IMR-90 (cell line): ENCODE measurements at regions not wholly inside any gene's neighbourhood (a gene's known extent, or its start where the extent isn't known, plus 50 kb on each side); places are given as distances from the start of the nearest gene placed in this dataset.
A peak's percentile ranks its signal among the peaks of the same experiment; 100 is the strongest.
"Not testable (repeated sequence)": the region's sequence is repeated elsewhere in the genome, so short reads cannot be mapped to it uniquely, and the experiment has no call there.

Experiments
- ATAC-seq: fragments of 200-7000 bp; cut with Tn5 transposase; 2 replicates; pipeline ENCODE4 v1.9.1; 2020; ENCODE audit warnings: low read depth, mild to moderate bottlenecking, moderate library complexity
- BruUV-seq: library from RNA; stranded (reverse); fragments of 400-500 nt; replicated peaks from 2 replicates; lab custom pipeline; 2021; lab: Mats Ljungman, UMichigan
- CTCF ChIA-PET: fragments of 300-600 bp; formaldehyde crosslinking; extraction: SDS; loops from one replicate; lab custom pipeline; 2021; ENCODE audit warnings: antibody characterized with exemption; lab: Yijun Ruan, JAX
- POLR2A ChIA-PET: fragments of 300-600 bp; sonication (Branson Sonifier 250); formaldehyde crosslinking; loops from one replicate; lab custom pipeline; 2022; ENCODE audit warnings: antibody characterized with exemption; ENCODE audit not compliant: unreplicated experiment; lab: Charles Lee
- DNase-seq: peaks from one replicate; pipeline ENCODE4 v3.0.0; 2013
- H2AFZ ChIP-seq: replicated peaks from 2 replicates; pipeline ENCODE3; 2013; ENCODE audit warnings: low read length, mild to moderate bottlenecking; ENCODE audit not compliant: poor library complexity
- H2AK5ac ChIP-seq: 2 replicates; pipeline ENCODE4 v1.6.1; 2013; ENCODE audit warnings: low read depth, low read length, inconsistent platforms
- H2AK9ac ChIP-seq: replicated peaks from 2 replicates; pipeline ENCODE3; 2013; ENCODE audit warnings: mild to moderate bottlenecking, low read depth, low read length, moderate library complexity; ENCODE audit not compliant: poor library complexity
- H2BK120ac ChIP-seq: 2 replicates; pipeline ENCODE4 v1.6.1; 2013; ENCODE audit warnings: low read depth, low read length, inconsistent platforms
- H2BK15ac ChIP-seq: 3 replicates; pipeline ENCODE4 v1.6.1; 2013; ENCODE audit warnings: low read depth, low read length, inconsistent platforms
- H2BK20ac ChIP-seq: 2 replicates; pipeline ENCODE4 v1.6.1; 2013; ENCODE audit warnings: low read depth, mild to moderate bottlenecking, inconsistent platforms, low read length, moderate library complexity
- H2BK5ac ChIP-seq: 2 replicates; pipeline ENCODE4 v1.6.1; 2013; ENCODE audit warnings: mild to moderate bottlenecking, low read depth, low read length, inconsistent platforms; ENCODE audit not compliant: poor library complexity, severe bottlenecking
- H3K14ac ChIP-seq: replicated peaks from 2 replicates; pipeline ENCODE4 v1.6.1; 2013; ENCODE audit warnings: low read depth, low read length, inconsistent platforms
- H3K18ac ChIP-seq: 2 replicates; pipeline ENCODE4 v1.6.1; 2013; ENCODE audit warnings: low read depth, low read length, control low read depth
- H3K23ac ChIP-seq: 2 replicates; pipeline ENCODE4 v1.6.1; 2013; ENCODE audit warnings: low read depth, low read length, inconsistent platforms
- H3K27ac ChIP-seq: 2 replicates; pipeline ENCODE4 v1.5.1; 2013; ENCODE audit warnings: mild to moderate bottlenecking, control low read depth, low read length; ENCODE audit not compliant: insufficient read depth
- H3K27me3 ChIP-seq: 2 replicates; pipeline ENCODE4 v1.6.1; 2013; ENCODE audit warnings: low read length; ENCODE audit not compliant: control insufficient read depth, insufficient read depth
- H3K36me3 ChIP-seq: 2 replicates; pipeline ENCODE4 v1.6.1; 2013; ENCODE audit warnings: low read length, mixed read lengths; ENCODE audit not compliant: control insufficient read depth, insufficient read depth
- H3K4ac ChIP-seq: 2 replicates; pipeline ENCODE4 v1.6.1; 2013; ENCODE audit warnings: low read depth, low read length, inconsistent platforms
- H3K4me1 ChIP-seq: 2 replicates; pipeline ENCODE4 v1.6.1; 2013; ENCODE audit warnings: low read length, mixed read lengths; ENCODE audit not compliant: control insufficient read depth, insufficient read depth
- H3K4me2 ChIP-seq: 2 replicates; pipeline ENCODE4 v1.6.1; 2013; ENCODE audit warnings: low read depth, mild to moderate bottlenecking, control low read depth, low read length, moderate library complexity
- H3K4me3 ChIP-seq: 2 replicates; pipeline ENCODE4 v1.5.1; 2013; ENCODE audit warnings: low read depth, mild to moderate bottlenecking, control low read depth, low read length, moderate library complexity; ENCODE audit not compliant: insufficient read depth
- H3K56ac ChIP-seq: 2 replicates; pipeline ENCODE4 v1.6.1; 2013; ENCODE audit warnings: low read length, inconsistent platforms; ENCODE audit not compliant: insufficient read depth; ENCODE audit errors: extremely low read depth
- H3K79me1 ChIP-seq, 2 experiments: 2 replicates each; pipeline ENCODE4 v1.6.1; 2013; ENCODE audit warnings: low read length in 2 of 2, inconsistent platforms in 1 of 2, low read depth in 1 of 2
- H3K9ac ChIP-seq: 2 replicates; pipeline ENCODE4 v1.6.1; 2013; ENCODE audit warnings: low read depth, low read length, control low read depth
- H3K9me1 ChIP-seq: 2 replicates; pipeline ENCODE4 v1.6.1; 2013; ENCODE audit warnings: low read length, inconsistent platforms; ENCODE audit not compliant: insufficient read depth
- H3K9me3 ChIP-seq: 2 replicates; pipeline ENCODE4 v1.6.1; 2013; ENCODE audit warnings: low read length; ENCODE audit not compliant: control insufficient read depth, insufficient read depth
- H4K20me1 ChIP-seq: 2 replicates; pipeline ENCODE4 v1.6.1; 2013; ENCODE audit warnings: low read length, inconsistent platforms; ENCODE audit not compliant: insufficient read depth
- H4K5ac ChIP-seq: 2 replicates; pipeline ENCODE4 v1.6.1; 2013; ENCODE audit warnings: mild to moderate bottlenecking, low read depth, low read length, control low read depth
- H4K8ac ChIP-seq, 2 experiments: 2 replicates each; pipeline ENCODE4 v1.6.1; 2013; ENCODE audit warnings: low read depth in 2 of 2, low read length in 2 of 2, control low read depth in 1 of 2, inconsistent platforms in 1 of 2
- H4K91ac ChIP-seq: 2 replicates; pipeline ENCODE4 v1.6.1; 2013; ENCODE audit warnings: low read depth, low read length, inconsistent platforms; ENCODE audit not compliant: insufficient read depth
- WGBS, 2 experiments: methylation state at CpG; one replicate each; pipeline versions ENCODE4 v1.1.5 to v1.1.7; 2013; ENCODE audit warnings: missing lambda C conversion rate in 2 of 2; ENCODE audit not compliant: insufficient read length in 1 of 2; ENCODE audit errors: extremely low coverage in 2 of 2; 5-methylcytosine and 5-hydroxymethylcytosine counted together
- dilution Hi-C: fragments of 300-500 bp; cut with HindIII; formaldehyde crosslinking; loops from one replicate; pipeline ENCODE4 v1.14.3; 2018; ENCODE audit warnings: low sequenced_read_pairs; ENCODE audit not compliant: unreplicated experiment
- in situ Hi-C: fragments of 300-500 bp; cut with MboI; formaldehyde crosslinking; loops from 3 replicates; pipeline ENCODE4 v1.14.3; 2019; ENCODE audit warnings: low sequenced_read_pairs, inconsistent platforms, mixed read lengths
- intact Hi-C: fragments of 100-400 bp; cut with micrococcal nuclease; formaldehyde crosslinking; loops from 2 replicates; pipeline ENCODE4 v1.10.0; 2022
- TF ChIP-seq, protein P1 (sequence below): conservative IDR thresholded peaks from 2 replicates; pipeline ENCODE4 v1.5.1; 2012; ENCODE audit warnings: mild to moderate bottlenecking, low read depth, low read length, improper control_type of control experiment

DNA sequence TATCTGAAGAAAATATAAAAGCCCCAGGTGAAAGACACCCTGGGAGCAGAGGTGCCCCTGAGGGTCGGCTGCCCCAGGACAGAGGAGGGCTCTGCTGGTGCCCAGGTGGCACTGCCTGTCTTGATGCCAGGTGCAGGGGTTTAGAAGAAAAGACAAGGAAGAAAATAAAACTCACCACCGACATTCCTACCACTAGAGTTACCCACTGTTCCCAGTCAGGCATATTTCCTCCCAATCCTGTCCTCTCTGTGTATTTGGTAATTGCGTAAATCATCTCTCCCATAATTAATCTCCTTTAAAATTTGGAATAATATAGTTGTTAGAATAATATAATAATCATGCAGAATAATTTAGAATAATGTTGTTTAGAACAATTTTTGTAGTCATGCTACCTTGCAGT lies 276.4 kb upstream of the PLGLB2 start:
- H4K20me1 ChIP-seq, result peaks cover 65% of the 10 kb centered on the region
- H2BK15ac ChIP-seq, DNase-seq, H3K14ac ChIP-seq, H4K8ac ChIP-seq, H4K5ac ChIP-seq, ATAC-seq, in situ Hi-C loops, H3K79me1 ChIP-seq, H2BK120ac ChIP-seq, H3K27me3 ChIP-seq, H4K91ac ChIP-seq, CTCF ChIA-PET, H3K56ac ChIP-seq, H3K4ac ChIP-seq, H3K9me1 ChIP-seq, H3K27ac ChIP-seq, H3K23ac ChIP-seq, H3K18ac ChIP-seq, H3K4me3 ChIP-seq, BruUV-seq, dilution Hi-C loops, intact Hi-C loops, H2AFZ ChIP-seq, H2AK5ac ChIP-seq, H3K9ac ChIP-seq, H3K4me2 ChIP-seq, H3K9me3 ChIP-seq, H2AK9ac ChIP-seq, H2BK20ac ChIP-seq, POLR2A ChIA-PET, H3K36me3 ChIP-seq, H2BK5ac ChIP-seq: not testable (repeated sequence)
- H3K4me1 ChIP-seq, result peaks cover 12% of the 10 kb centered on the region
- WGBS, 2 experiments, result no CpG with 5 or more reads among the region's 3 CpGs
- TF ChIP-seq, protein P1, sequence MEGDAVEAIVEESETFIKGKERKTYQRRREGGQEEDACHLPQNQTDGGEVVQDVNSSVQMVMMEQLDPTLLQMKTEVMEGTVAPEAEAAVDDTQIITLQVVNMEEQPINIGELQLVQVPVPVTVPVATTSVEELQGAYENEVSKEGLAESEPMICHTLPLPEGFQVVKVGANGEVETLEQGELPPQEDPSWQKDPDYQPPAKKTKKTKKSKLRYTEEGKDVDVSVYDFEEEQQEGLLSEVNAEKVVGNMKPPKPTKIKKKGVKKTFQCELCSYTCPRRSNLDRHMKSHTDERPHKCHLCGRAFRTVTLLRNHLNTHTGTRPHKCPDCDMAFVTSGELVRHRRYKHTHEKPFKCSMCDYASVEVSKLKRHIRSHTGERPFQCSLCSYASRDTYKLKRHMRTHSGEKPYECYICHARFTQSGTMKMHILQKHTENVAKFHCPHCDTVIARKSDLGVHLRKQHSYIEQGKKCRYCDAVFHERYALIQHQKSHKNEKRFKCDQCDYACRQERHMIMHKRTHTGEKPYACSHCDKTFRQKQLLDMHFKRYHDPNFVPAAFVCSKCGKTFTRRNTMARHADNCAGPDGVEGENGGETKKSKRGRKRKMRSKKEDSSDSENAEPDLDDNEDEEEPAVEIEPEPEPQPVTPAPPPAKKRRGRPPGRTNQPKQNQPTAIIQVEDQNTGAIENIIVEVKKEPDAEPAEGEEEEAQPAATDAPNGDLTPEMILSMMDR, result 0 out of 2 replicates have a peak, but pooled peaks have one; percentile 8

DNA sequence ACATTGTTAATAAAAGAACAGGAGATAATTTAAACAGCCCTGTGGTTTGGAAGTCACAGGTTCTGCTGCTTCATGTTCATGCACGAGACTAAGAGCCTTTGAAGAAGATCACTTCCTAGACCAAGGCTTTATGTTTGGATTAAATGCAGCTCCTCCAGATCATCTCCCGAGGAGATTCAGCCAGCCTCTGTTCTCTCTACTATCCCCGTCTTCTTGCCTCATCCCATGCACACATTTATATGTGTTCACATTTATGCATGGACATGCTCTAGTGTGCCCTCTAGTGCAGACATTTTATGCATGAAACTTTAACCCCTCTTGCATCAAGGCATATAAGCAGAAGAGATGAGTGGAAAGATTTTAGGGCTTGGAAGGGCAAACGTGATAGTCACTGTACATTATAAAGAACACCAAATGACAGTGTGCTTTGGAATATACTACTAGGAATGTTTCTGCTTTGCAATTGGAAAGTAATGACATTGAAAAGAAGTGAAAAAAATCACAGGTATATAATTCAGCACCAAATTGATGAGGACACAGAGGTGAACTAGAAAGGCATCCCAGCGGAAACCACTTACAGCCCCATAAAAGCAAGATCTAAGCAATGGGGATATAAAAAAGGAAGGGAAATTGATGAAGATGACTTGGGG lies 271.5 kb upstream of the PLGLB2 start:
- H2BK20ac ChIP-seq, H3K4me2 ChIP-seq, H3K4me3 ChIP-seq, H3K9me1 ChIP-seq, in situ Hi-C loops, H3K14ac ChIP-seq, CTCF ChIA-PET, dilution Hi-C loops, H3K36me3 ChIP-seq, H3K79me1 ChIP-seq, BruUV-seq, H3K56ac ChIP-seq, H3K27me3 ChIP-seq, H2AK5ac ChIP-seq, POLR2A ChIA-PET, H2AFZ ChIP-seq, DNase-seq, H3K9ac ChIP-seq, H3K9me3 ChIP-seq, H4K91ac ChIP-seq, H2AK9ac ChIP-seq, H4K8ac ChIP-seq, intact Hi-C loops, H3K4ac ChIP-seq: not testable (repeated sequence)
- Histone ChIP-seq H3K4me1 (peaks cover 10% of the 10 kb centered on the region), H3K18ac (peak overlapping the region; percentile 20), H2BK5ac (peak overlapping the region; percentile 54), H4K5ac (peak overlapping the region; percentile 38), H3K23ac (0 out of 2 replicates have a peak overlapping the region, but pooled peaks have one; percentile 59), H2BK15ac (peak overlapping the region; percentile 93; the same call in 1 of the 3 replicates), H4K20me1 (peaks cover 59% of the 10 kb centered on the region), H3K27ac (peak overlapping the region; percentile 93; the same call in 1 of the 2 replicates), H2BK120ac (0 out of 2 replicates have a peak overlapping the region, but pooled peaks have one; percentile 54)
- no CpG with 5 or more reads among the region's 5 CpGs for WGBS, 2 experiments
- peak; percentile 55 for ATAC-seq
